ENCODE measurements at regions not wholly inside any gene's neighbourhood (a gene's known extent, or its start where the extent isn't known, plus 50 kb on each side); places are given as distances from the start of the nearest gene placed in this dataset.

DNA sequence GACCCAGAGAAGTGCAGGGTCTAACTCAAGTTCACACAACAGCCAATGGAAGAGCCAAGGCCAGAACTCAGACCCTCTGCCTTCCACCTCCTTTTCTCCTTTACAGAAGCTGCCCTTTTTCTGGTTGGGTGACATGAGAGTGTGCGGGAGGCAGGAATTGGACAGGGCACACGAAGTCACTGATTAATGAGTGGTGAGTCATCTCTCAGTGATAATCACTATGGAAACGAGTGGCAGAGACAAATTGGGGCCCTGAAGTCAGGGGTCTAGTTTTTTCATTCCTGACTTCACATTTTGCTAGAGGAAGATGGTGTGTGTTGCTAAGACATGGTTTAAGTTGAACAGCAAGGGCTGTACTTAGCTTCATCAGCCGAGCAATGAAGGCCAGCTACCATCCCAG, 312.7 kb upstream of the CCL2 start:
- TF ChIP-seq CTCF (IDR thresholded peaks at IDR 0.05; ENCODE audit: low read depth, low read length, missing input control) (no peak), FOXA1 (IDR thresholded peaks at IDR 0.05) (no peak), TAF1 (conservative IDR thresholded peaks at IDR 0.05) (no peak)
- TF ChIP-seq, protein P1, sequence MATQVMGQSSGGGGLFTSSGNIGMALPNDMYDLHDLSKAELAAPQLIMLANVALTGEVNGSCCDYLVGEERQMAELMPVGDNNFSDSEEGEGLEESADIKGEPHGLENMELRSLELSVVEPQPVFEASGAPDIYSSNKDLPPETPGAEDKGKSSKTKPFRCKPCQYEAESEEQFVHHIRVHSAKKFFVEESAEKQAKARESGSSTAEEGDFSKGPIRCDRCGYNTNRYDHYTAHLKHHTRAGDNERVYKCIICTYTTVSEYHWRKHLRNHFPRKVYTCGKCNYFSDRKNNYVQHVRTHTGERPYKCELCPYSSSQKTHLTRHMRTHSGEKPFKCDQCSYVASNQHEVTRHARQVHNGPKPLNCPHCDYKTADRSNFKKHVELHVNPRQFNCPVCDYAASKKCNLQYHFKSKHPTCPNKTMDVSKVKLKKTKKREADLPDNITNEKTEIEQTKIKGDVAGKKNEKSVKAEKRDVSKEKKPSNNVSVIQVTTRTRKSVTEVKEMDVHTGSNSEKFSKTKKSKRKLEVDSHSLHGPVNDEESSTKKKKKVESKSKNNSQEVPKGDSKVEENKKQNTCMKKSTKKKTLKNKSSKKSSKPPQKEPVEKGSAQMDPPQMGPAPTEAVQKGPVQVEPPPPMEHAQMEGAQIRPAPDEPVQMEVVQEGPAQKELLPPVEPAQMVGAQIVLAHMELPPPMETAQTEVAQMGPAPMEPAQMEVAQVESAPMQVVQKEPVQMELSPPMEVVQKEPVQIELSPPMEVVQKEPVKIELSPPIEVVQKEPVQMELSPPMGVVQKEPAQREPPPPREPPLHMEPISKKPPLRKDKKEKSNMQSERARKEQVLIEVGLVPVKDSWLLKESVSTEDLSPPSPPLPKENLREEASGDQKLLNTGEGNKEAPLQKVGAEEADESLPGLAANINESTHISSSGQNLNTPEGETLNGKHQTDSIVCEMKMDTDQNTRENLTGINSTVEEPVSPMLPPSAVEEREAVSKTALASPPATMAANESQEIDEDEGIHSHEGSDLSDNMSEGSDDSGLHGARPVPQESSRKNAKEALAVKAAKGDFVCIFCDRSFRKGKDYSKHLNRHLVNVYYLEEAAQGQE (IDR thresholded peaks at IDR 0.05): no peak

All from liver (tissue), 3 donors.